Glomerular visceral epithelial cell (primary cell): ENCODE measurements at regions not wholly inside any gene's neighbourhood (a gene's known extent, or its start where the extent isn't known, plus 50 kb on each side); places are given as distances from the start of the nearest gene placed in this dataset.

ENCODE experiments used
- DNase-seq: peaks from one replicate; pipeline ENCODE4 v3.0.0-alpha.2; 2016; ENCODE audit errors: extremely low spot score

DNA sequence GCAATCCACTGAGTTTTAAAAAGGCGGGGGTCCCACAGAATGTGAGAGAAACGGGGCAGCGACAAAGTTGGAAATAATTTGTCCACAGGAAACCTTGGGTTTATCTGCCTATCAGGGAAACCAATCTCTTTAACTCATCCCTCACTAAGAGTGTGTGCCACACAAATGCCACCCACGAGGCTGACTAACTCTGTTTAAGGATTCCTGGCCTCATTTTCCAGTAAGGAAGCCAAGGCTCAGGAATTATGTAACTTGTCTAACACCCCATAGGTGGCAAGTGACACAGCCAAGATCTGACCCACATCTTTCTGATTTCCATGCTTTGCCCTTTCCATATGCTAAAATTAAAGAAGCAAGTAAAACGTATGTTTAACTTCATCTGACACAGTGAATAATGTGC is 263.2 kb downstream of the CNTN3 start:
- DNase-seq, result no peak

DNA sequence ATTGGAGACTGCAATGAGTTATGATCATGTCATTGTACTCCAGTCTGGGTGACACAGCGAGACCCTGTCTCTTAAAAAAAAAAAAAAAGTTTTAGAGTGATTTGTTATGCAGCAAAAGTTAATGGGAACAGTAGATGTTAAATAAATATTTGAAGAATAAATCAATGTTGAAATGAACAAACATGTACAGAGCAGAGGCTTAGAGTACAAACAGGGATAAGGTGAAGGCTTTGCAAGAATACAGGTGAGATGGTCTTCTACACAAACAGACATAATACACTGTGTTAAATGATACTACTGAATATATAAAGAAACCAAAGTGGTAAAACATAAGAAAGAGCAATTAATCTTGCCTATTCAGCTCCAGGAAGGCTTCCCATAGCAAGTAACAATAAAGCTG is 265.4 kb downstream of the CNTN3 start:
- no peak for DNase-seq

DNA sequence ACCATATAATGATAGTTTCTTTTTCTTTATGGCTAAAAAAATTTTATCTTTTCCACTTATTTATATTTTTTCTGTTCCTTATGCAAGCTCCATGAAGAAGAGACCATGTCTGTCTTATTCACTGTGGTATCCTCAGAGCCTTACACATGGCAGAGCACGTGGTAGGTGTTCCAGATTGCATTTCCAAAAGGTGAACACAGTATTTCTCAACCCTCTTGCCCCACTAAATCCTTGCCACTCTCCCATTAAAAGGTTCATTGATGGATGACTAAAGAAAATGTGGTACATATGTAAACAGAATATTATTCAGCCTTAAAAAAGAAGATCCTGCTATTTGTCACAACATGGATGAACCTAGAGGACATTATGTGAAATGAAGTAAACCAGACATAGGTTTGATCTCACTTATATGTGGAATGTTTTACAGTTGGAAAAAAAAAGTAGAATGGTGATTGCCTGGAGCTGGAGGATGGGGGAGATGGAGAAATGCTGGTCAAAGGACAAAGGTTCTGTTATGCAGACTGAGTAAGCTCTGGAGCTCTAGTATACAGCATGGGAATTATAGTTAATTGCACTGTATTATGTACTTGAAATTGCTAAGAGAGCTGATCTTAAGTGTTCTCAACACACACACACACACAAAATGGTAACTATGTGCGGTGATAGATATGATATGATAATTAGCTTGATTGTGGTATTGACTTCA is 266.7 kb downstream of the CNTN3 start:
- no peak for DNase-seq

DNA sequence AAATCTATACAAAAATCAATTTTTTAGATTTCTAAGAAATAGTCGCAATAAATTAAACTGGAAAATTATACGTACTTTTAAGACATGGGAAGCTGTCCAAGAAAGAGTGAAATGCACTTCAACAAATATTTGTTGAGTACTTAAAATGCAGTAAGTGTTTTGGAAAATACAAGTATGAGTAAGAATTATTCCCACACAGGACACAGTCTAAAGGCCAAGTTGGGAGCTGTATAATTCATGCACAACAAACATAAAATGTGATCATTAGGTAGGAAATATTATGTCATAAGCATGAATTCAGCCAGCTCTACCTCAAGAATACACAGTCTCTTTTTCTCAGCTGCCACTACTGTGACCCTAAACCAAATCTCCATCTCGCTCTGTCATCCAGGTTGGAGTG is 267.6 kb downstream of the CNTN3 start:
- no peak for DNase-seq

DNA sequence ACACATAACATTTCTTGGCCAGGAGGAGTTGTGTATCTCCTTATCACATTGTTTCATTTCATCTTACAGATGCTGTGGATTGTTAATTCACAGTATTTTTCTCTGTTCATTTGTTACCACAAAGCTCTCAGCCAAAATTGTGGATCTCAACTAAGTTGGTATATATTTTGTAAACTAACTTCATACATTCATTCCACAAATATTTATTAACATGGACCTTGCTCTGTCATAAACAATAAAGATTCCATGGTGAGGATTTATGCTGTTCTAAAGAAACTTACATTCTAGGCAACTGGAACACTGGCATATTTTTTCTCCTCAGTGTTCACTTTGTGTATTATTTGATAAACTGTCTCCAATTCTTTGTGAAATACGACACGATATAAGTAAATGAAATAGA is 268.8 kb downstream of the CNTN3 start:
- no peak for DNase-seq

DNA sequence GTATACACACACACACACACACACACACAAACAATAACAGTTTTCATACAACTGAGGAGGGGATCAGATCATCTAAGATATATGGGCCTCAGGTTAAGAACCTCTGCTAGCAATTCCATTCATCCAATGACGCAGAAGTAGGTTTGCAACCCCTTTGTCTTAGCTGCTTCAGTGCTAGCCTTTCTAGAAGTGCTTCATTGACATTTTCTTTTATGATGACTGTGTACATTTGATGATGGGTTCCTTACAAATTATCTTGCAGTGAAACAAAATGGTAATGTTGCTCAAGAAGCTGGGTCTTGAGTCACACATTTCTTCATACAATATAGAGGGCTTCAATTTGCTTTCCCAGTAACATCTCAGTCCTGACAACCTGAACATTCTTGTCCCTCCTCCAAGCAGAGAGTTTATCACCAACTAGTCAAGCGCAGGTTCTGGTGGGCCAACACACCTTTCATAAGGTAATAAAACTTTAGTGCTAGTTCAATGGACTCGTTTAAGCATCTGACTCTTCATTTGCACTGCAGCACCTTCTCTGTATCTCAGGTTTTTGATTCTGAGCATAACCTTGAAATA is 269.5 kb downstream of the CNTN3 start:
- no peak for DNase-seq

DNA sequence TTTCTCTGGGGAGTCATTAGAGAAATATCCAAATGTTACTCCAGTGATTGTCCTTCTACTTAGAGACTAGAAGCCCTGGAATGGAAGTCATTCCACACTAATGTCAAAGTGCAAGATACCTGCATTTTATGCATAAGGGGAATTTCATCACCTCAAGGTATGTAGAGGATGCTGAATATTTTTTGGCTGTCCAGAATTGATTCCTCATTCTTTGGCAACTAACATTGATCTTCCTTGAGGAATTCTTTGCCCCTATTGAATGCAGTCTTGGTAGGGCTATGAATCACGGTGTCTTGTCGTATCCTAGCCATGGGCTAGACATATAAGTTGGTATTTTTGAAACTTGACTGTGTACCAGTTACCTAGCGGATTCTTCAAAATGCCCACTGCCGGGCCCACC is 271.1 kb downstream of the CNTN3 start:
- DNase-seq, result no peak

DNA sequence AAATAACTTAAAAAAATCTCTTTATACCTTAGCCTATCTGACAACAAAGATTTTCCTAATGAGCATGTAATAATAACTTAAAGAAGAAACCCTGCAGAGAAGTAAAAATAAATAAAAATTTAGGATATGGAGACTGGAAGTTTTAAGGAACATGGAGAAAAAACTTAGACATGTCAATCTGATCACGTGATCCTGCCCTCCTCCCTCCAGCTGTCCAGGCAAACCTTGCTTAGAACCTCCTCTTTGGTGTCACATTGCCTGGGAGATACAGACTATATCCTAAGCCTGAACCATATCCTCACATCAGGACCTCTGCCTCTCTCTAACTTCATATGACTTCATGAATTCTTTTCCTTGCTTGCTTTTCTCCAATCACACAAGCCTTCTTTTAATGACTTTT is 275.5 kb downstream of the CNTN3 start:
- no peak for DNase-seq

DNA sequence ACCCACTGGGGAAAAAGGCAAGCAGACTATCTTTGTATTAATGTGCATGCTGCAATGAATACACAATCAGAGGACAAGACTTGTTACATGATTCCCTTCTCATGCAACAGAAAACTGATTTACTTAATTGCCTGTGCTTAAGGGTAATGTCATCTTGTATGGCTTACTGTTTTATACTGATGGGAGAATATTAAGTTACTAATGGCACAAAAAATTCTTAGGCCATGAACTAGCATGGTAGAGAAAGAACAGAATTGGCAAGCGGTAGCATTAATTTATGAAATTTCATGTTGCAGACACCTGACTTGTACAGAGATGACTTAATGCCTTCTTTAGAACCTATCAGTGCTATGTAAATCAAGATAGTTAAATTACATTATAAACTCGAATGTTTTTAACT is 282.3 kb downstream of the CNTN3 start:
- DNase-seq, result no peak

DNA sequence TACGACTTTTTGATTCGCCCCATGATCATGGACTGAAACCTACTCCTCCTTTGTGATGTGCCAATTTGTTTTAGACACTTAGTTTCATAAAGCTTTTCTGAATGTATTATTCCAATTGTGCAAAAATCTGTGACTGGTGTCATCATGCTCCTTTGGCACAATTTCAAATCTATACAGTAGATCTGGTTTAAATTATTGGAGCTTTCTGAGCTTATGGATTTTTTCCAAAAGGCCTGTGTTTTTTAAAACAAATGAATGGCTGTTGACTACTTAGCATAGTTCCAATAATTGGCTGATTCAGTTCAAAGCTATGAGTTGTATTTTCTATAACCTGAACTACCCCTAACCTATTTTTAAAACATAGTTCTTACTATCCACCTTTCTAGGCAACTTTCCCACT is 282.7 kb downstream of the CNTN3 start:
- no peak for DNase-seq

DNA sequence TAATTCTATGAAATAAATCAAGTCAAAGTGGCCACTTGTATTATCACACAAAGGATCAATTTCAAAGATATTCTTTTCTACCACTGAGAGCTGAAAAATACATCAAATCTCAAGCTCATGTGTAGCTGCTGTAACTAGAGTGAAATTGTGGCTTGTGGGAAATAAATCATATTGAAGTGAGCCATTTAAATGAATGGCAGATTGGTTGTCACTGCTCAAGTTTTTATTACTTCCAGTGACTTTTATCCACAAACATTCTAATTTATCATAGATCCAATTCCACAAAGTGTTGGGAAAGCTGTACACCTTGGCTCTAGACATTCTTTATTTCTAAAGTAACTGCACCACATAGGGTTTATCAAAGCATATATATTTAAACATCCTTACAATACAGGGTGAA is 285.4 kb downstream of the CNTN3 start:
- no peak for DNase-seq

DNA sequence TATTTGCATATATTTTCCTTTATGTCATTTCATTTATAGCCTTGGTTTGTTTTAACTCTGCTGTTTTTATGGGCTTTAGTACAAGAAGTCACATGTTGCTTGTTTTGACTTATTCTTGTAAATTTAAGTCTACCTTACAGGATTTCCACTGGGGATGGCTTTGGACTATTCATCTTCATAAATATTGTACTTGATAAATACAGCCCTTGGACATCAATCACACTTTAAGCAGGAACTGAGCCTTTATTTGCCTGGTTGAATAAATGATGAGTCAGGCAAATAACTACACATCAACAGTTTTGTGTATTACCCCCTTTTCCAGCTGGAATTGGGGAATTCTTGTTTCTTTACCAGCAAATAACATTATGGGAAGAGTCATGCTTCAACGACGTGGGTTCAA is 286.0 kb downstream of the CNTN3 start:
- no peak for DNase-seq

DNA sequence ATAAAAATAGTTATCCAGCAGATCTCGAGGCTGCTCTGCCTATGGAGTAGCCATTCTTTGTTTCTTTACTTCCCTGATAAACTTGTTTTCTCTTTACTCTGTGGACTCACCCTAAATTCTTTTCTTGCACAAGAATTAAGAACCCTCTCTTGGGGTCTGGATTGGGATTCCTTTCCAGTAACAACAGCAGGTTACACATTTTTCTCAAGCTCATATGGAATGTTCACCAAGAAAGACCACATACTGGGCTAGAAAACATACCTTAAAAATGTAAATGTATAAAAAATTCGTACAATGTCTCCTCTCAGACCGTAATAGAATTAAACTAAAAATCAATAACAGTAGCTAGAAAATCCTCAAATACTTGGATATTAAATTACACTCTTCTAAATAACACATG is 299.2 kb downstream of the CNTN3 start:
- no peak for DNase-seq

DNA sequence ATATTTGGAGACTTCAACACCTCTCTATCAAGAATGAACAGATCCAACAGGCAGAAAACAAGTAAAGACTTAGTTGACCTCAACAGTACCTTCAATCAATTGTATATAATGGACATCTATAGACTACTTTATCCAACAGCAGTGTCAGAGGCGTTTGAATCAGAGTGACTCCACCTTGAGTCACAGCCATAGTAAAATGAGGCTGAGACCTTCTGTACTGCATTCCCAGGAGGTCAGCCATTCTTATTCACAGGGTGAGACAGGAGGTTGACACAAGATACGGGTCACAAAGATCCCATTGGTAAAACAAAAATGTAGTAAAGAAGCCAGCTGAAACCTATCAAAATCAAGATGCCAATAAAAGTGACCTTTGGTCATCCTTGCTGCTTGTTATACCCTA is 299.8 kb downstream of the CNTN3 start:
- DNase-seq, result no peak

DNA sequence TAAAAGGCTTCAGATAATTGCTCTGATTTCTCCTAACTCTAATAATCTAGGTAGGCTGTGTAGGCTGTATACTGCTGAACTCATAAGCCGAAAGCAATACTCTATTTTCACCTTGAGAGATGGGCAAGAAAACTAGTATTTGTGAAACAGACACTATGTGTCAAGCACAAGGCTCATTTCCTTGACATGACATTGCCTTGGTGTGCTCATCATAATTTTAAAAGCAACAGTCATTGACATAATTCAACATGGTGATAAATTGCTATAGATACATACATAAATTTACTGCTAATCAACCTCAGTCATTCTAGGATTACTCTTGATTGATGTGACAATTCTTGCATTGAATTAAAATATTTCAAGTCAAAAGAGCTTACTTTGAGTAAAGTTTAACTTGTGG is 304.7 kb downstream of the CNTN3 start:
- DNase-seq, result no peak

DNA sequence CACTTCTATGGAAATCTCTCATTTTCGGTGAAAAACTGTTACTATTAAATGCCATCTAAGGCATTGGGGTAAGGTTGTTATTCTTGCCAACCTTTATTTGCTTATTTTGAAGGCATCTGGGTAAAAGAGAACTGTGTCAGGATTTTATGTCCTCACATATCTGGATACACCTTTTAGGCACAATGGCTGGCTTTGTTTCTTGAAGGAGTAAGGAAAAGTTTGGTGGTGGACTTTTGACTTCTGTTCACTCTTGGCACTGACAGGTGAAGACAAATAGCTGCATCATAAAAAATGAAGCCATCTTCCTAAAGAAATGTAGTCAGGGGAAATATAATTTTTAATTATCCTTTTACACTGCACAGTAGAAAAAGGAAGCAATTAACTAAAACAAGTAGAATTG is 310.0 kb downstream of the CNTN3 start:
- DNase-seq, result no peak

DNA sequence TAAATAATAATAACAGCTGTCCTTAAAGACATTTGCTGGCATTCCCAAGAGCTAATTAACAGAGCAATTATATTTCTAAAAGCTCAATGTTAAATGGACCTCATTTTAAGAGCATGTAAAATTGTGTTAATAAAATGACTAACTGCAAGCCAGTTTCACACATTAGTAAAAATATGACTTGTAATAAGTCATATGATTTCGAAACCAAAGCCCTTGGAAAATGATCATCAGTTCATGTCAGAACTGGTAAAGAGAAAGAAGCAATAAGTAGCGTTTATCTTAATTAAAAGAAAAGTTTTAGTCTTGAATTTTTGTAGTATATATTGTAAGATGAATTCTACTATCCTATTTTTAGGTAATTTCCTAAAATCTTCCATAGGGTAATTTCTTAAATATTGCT is 310.7 kb downstream of the CNTN3 start:
- no peak for DNase-seq

DNA sequence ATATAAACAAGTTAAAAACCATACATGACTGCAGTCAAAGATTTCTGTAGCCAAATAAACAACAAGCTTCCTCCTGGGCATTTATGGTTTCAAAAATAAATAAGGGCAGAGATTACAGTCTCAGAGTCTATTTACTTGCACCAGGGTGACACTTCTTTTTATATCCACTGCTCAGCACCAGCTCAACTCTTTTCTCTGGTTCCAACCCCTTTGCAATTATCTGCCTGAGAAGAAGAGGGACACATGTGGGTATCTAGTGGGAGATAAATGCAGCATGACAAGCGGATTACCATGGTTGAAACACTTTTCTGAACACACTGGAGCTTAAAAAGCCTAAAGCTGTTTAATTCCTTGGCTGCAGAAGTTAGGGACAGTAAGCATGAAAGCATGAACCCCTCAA is 311.5 kb downstream of the CNTN3 start:
- DNase-seq, result no peak

DNA sequence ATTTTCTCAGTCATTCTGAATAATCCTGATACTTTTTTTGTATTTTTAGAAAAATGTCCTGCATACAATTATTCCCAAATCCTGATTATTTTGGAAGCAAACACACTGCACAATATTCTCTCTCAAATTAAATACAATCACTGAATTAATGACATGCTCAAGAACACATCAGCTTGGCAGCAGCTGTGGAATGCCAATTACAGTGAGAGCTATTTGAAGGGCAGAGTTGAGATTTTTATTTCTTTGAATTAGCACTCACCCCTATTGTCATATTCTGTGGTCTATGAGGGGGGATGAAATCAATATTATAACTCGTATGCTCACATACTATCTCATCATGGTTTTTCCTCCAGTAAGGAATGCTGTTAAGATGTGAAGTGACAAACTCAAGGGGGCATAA is 312.2 kb downstream of the CNTN3 start:
- no peak for DNase-seq

DNA sequence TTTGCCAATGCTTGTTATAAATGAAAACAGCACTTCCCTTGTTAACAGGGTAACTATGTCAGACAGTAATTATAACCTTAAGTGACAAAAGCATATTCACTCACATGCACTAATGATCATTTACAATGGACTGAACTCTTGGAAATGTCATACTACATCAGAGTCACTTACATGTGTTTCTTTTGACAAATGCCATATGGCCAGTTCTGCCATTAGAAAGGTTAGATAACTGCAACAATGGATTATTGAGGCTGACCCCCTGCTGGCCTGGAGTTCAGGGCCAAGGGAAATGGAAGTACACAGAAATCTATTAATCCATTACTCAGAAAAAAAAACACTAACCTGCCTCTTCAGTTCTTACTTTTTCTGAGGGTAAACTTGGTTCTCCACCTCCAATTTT is 313.4 kb downstream of the CNTN3 start:
- no peak for DNase-seq

DNA sequence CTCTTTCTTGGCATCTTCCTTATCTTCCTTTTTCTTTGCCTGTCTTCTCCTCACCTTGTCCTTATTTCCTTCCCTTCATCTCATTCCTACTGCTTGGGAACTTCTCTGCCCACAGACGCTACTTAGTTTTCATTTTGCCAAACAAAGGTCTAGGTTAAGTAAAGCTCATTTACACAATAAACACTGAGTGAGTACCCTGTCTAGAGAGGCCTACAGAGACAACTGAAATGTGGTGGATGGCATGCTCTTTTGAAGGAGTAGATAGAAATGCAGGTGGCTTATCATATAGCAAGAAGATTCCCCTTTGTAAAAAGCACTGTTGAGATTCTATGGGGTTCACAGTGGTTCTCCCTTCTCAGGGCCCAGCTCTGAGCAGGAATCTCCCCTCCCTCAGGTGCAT is 319.0 kb downstream of the CNTN3 start:
- DNase-seq, result no peak

DNA sequence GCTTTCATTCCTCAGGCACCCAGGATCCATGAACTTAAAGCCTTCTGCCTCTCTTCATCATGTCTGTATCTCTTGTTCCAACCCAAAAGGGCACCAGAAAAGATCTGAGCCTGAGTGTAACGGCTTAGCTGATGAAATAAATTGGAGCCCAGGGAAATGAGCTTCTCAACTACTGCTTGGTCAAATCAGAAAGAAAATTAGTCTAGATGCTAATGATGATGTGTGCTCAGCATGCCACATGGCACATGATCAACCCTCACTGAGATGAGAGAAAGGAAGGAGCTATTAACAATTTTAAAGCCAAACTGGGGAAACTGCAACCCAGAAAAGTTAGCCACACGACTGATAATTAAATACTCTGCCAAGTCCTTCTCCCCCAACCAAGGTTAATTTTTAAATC is 325.7 kb downstream of the CNTN3 start:
- DNase-seq, result no peak

DNA sequence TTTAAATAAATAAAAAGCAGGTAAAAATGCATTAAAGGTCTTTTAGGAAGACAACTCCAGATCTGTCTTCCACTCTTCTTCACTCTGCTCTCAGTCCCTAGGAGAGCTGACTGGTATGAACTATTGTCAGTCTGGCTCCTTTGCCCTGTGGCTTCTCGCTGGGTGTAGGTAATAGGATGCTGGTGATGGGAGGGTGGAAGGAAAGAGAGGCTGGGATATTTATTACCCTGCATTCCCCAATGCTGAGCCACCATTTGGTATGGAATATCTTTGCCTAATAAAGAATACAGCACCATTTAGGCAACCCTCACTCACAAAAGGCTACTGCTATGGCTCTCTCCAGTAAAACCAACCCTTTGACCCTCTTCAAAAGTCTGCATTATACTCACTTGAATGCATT is 326.9 kb downstream of the CNTN3 start:
- no peak for DNase-seq

DNA sequence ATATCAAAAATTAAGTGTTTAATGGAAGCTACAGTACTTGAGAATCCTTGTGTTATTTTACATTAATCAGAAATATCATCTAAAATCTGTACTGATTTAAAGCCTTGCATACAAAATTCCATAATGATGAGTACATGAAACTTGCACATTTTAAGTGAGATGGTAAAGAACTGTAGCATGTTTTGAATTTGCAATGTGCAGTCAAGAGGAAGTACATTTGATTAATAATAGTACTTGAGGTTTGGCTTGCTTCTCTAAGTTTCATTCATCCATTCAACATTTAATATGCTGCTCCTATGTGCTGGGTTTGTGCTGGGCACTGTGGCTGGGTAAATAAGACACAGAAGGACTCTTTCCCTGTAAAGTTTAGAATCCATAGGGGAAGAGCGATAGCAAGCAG is 332.3 kb downstream of the CNTN3 start:
- DNase-seq, result no peak
